ENCODE measurements at regions not wholly inside any gene's neighbourhood (a gene's known extent, or its start where the extent isn't known, plus 50 kb on each side); places are given as distances from the start of the nearest gene placed in this dataset.

DNA sequence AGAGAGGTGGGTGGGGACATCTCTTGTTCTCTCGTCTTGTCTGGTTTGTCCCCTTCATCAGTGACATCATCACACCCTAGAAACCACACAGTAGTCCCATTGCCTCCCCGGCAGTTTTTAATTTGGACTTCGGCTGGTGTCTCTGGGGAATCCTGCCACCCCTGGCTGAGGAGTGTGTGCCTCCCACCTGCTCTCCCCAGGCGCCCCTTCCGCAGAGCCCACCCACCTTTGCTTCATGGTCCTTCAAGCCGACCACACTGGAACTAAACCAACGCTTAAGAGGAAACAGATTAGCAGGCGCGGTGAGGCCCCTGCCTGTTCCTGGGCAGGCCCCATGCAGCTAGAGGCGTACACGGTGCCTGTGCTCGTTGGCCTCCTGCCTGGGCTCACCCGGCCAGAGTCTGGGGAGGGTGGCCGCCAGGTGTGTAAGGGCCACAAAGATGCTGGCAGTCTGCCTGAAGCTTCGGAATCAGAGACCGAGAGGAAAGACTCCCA is 107.6 kb upstream of the SPRY4 start:
- DNase-seq = no peak

- no peak for DNase-seq
Observed at GRCh38 chr5:142428773-142429473, 104.1 kb upstream of the SPRY4 start.

DNA sequence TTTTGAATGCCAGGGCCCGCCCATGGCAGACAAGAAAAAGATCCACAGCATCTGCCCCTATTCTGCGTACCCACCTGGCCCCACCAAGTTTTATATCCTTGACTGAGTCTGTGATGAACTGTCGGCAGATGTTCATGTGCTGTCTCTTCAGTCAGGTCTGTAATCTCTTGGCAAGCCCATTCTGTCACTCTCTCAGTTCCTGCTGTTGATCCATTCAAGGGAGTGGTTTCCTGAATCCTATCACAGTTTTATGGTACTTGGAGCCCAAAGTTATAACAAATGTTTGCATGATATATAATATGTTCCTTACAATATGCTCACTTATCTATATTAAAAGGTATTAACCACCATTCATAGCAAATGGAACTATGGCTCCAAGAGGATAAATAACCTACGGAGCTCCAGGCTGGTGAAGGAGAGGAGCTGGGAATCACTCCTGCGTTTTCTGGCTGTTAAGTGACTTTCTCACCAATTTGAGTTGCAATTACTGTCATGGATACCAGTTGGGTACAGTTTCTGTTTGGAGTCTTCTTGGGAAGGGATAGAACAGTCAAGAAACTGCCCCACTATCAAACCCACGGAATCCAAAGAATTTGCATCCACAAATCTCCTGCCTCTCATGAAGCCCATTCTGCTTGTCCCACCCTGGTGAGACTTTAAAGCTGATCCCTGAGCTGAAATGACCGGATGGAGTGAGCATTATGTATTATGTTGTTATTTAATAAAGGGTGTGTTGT is 103.4 kb upstream of the SPRY4 start:
- no peak for DNase-seq

DNA sequence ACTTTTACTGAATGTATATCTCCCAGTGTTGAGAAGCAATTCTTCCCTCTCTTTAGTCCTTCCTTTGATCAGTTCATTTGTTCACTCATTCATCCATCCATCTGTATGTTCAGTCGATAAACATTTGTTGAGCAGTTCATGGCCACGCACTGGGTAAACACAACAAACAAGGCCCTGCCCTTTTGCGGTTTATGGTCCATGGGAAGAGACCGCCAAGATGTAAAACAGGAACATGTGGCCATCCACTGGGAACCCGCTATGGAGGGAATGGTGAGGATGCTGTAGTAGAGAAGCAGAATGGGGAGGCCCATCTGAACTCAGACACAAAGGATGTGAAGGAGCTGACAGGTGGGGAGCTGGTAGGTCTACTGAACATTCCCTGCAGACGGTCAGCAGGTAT is 102.7 kb upstream of the SPRY4 start:
- no peak for DNase-seq

- DNase-seq = no peak
Observed at GRCh38 chr5:142427015-142427364, 102.2 kb upstream of the SPRY4 start.

DNA sequence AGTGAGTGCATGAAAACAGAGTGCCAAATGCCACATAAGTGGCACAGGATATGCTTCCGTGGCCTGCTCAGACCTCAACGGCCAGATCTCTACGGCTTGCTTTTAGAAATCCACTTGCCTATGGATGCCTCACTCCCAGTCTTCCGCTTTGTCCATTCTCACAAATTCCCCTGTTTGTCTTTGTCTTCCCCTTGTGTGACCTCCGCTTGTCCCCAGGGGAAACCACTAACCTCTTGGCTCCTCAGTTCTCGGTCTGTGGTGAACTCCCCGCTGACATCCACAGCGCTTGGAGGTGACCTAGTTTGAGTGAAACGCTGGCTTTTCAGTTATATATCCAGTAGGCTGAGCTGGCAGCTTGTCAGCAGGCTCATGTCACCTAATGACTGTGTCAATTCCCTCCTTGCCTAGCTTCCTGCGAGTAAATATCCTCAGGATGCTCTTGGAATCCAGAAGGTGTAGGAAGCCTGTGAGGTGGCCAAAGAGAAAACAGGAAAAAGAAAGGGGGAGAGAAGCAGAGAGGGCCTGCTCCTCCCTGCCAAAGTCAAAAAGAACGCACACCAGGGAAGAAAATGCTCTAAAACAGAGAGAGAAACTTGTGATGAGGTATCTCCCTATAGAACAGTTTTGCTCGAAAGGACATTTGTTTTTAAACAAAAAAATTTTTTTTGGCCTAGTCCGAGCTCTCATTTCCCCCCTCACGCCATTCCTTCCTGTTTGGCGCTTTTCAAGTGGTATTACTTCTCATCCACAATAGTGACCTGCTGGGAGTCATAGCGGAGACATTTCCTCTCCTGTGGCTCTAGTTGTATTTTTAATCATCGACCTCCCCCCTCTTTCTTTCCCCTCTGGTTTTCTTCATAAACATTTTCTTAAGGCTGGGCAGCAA is 101.6 kb upstream of the SPRY4 start:
- DNase-seq = no peak

DNA sequence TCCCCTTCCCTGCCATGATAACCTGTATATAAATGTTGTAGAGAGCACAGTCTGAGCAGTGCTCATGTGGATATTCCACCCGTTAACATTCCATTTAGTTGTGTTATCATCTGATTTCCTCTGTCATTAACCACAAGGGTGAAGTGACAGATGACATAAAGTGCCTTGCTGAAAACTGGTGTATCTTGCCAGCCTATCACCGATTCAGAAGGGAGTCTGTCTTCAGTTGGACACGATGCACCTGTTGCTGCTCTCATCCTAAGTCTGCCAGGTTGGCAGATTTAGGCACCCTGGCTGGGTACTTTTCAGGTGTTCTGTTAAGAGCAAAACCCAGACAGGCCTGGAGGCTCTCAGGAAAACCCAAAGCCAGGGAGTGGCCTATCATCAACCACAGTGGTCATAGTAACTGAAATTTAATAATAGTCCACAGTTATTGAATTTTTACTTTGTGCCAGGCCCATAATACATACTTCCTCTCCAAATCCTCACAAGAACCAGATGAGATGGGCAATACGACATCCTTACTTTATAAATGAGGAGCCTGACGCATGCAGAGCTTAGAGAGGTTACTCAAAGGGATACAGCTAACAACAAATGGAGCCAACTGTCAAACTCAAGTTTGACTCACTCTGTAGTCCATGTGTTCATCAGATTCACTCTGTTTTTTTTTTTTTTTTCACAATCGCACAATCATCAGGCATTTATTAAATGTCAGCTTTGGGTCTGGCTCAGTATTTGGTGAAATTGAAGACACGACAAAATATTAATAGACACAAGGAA is 100.7 kb upstream of the SPRY4 start:
- no peak for DNase-seq

DNA sequence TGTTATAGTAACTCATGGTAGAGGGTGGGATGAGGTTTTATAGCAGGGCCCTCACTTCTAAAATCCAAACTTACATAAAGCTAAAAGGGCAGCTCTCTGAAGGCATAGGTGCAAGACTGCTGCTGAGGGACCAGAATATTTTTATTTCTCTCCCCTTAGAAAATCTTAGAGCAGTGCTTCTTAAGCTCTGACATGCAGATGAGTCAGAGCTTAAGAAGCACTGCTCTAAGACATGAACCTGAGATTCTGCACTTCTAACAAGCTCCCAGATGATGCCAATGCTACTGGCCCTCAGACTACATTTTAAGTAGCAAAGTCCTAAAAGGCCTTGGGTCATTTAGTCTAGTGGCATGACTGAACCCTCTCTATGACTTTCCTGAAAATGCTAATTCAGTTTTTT is 97.6 kb upstream of the SPRY4 start:
- DNase-seq = no peak

DNA sequence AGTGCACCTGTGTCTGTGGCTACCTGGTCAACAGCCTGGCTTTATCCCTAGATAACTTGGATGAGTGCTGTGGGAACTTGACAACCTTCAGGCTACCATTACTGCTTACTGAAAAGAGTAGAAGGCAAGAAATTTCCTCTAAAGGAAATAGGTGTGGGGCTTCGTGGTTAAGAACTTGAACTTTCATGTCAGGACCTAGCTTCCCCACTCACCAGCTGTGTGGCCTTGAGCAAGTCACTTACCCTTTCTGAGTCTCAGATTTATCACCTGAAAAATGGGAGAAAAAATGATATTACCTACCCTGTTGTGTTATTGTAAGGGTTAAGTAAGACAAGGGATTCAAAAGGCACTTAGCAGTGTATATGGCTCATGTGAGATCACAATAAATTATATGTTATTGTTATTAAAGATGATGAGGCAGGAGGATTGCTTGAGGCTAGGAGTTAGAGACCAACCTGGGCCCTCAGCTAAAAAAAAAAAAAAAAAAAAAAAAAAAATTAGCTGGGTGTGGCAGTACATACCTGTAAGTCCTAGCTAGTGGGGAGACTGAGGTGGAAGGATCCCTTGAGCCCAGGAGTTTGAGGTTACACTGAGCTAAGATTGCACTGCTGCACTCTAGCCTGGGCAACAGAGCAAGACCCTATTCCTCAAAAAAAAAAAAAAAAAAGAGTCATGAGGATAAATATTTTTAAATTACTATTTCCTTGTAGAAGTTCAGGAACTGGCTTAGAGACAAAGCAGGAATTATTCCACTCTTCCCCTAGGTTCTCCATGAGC is 97.0 kb upstream of the SPRY4 start:
- no peak for DNase-seq

- no peak for DNase-seq
Observed at GRCh38 chr5:142421228-142421617, 96.4 kb upstream of the SPRY4 start.

DNA sequence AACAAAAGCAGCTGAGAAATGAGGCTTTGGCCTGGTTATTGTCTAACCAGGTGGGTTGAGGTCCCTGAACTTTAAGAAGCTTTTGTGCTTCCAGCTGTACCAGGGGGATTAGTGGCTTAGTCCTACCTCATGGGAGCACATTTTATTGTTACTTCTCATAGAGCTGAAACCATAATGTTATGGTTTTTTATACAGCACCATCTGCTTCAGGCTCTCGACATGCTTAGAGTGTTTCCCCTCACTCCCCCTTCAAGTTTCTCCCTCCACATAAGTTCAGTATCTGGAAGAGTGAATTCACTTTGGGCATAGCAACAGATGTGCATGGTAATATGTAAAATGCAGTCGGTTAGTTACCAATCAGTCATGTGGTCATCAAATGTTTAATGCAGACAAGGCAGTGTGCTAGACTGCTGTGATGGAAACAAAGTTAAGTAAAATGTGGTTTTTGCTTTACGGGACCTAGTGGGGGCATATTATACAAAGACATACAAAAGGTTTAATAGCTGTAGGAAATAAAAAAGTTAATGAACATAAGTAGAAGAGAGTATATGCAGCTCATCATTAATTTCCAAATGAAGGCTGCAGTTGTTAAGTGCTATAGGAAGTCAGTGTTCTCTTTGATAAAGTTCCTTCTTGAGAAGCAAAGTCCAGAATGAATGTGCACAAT is 95.9 kb upstream of the SPRY4 start:
- DNase-seq = no peak

GRCh38 chr5:142412581-142412980 is 87.8 kb upstream of the SPRY4 start:
- no peak for DNase-seq

DNA sequence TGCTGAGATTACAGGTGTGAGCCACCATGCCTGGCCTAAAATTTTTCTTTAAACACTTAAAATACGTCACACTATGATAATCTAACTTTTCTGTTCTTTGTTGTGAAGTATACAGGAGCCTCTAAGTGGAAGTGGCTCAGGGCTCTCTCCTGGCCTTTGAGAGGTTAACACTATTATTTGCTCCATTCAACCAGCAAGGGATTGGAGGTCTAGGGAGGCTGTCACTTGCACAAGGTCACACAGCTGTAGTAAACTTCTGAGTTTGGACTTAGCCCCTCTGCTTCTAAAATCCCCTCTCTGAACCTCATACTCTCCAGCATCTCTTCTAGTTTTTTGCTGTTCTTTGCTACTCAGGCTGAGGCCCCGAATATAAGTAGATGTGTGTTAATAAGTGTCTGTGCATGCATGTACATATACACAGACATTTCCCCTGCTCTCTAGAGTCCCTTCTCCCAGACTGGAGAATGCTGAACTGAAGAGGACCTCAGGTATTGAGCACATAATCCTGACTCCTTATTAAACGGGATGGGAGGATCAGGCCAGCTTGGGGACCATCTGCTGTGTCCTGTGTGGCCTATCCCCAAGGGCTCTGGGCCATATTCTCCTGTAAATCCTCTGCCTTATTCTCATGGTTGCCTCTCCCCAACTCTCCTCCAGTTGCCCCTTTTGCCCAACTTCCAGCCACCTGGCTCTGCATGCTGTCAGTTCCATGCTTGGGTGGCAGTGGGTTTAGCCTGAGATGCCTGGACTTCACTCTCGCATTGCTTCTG is 87.0 kb upstream of the SPRY4 start:
- no peak for DNase-seq

DNA sequence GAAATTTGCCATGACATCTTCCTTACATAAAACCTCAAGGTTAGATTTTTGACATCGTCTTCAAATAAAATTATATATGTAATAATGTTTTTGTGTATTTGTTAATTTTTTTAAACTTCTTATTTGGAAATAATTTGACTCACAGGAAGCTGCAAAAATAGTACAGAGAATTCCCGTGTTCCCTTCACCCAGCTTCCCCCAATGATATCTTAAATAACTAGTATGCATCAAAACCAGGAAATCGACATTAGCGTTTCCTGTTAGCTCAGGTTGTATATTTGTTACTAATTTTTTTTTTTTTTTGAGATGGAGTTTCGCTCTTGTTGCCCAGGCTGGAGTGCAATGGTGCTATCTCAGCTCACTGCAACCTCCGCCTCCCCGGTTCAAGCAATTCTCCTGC is 86.3 kb upstream of the SPRY4 start:
- DNase-seq = no peak

DNA sequence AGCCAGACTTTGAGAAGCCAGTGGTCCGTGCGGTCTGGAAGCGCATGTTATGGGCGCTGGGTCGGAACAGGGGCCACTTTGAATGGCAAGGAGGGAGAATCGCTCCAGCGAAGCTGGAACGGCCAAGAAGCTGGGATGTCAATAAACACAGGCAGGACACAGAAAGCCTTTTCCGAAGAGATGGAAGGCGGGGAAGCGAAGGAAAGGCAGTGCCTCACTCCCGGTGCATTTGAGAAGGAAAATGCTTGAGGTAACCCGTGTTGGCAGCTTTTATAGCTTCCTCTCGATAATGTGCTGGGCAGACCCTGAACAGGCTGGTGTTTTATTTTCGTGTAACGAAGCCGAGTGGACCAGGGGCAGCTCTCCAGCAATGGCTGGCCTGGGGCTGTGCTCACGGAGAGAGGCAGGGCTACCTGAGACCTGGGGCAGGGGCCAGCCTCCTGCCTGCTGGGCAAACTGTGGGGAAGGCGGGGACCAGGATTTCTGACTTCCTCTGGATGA is 84.2 kb upstream of the SPRY4 start:
- no peak for DNase-seq

- no peak for DNase-seq
Observed at GRCh38 chr5:142408536-142408935, 83.7 kb upstream of the SPRY4 start.

DNA sequence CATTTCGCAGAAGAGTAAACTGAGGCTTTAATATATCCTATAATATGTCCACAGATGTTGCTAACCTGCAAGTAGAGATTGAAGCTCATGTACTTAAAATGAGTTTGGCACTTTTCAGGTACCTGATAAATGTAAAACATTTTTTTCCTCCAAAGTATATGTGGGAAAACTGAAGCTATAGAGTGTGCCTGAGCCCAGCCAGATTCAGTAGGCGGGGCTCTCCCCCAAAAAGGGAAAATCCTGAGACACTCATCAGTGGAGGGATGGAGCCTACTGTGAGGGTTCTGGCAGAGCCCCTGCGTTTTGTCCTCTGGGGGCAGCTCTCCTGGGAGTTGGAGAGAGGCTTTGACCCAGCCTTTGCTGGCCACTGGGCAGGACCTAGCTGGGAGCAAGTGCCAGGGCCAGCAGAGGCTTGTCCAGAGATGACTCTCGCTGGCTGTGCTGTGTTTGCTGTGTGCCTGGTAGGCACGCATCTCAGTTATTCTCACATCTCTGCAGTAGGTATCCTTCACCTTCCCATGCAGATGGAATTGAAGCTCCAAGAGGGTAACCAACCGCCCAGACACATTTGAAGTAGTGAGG is 81.1 kb upstream of the SPRY4 start:
- DNase-seq = no peak

DNA sequence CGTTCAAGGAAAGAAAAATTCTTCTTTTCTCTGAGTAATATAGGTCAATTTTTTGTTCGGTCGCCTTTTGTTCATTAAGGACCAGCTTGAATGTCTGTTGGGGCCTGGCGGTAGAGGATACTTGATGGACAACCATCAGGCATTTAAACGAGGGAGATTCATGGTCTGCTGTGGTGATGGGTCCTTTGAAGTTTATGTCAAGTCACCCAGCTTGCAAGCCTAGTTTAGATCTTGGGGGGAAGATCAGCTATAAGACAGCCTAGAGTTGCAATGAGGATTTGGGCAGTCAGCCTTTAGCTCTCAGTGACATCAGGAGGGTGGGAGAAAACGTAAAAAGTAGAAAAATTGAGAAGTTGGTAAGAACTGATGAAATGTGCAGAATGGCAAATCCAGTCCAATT is 80.2 kb upstream of the SPRY4 start:
- no peak for DNase-seq

DNA sequence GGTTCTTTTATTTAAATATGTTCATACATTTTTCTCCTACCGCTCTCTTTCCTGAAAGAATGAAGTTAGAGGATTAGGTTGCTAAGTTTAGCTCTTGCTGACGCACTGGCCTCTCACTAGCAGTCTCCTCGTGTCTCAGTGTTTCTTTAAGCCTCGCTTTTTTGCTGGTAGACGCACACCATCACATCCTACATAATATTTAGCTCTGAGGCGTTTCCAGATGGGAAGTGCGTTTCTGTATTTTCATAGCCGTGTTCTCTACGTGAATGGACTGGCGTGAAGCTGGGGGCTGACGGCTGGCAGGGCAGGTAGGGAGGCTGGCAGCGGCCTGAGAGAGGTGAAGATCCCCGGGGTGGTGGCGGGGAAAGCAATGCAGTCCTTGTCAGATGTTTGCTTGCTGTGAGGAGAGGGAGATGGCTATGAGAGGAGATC is 79.2 kb upstream of the SPRY4 start:
- DNase-seq = no peak

- DNase-seq = peak; percentile 45
Observed at GRCh38 chr5:142403583-142403982, 78.8 kb upstream of the SPRY4 start.
